HG03439 (cell line): ENCODE measurements at regions not wholly inside any gene's neighbourhood (a gene's known extent, or its start where the extent isn't known, plus 50 kb on each side); places are given as distances from the start of the nearest gene placed in this dataset.
"Not testable (repeated sequence)": the region's sequence is repeated elsewhere in the genome, so short reads cannot be mapped to it uniquely, and the experiment has no call there.

ENCODE experiments used
- ATAC-seq: cut with Tn5 transposase; IDR thresholded peaks from one replicate; pipeline ENCODE4 v1.9.1; 2021; ENCODE audit warnings: mild to moderate bottlenecking, moderate library complexity; ENCODE audit not compliant: unreplicated experiment

- no peak for ATAC-seq
Observed at GRCh38 chr3:6250167-6250566, 610.7 kb upstream of the GRM7 start.

- no peak for ATAC-seq
Observed at GRCh38 chr3:6251612-6252400, 609.1 kb upstream of the GRM7 start.

- ATAC-seq, result no peak
Observed at GRCh38 chr3:6254490-6254889, 606.4 kb upstream of the GRM7 start.

GRCh38 chr3:6255229-6255628, 605.7 kb upstream of the GRM7 start:
- no peak for ATAC-seq

- ATAC-seq, result no peak
Observed at GRCh38 chr3:6260551-6261191, 600.2 kb upstream of the GRM7 start.

- ATAC-seq, result no peak
Observed at GRCh38 chr3:6262010-6262409, 598.9 kb upstream of the GRM7 start.

- ATAC-seq, result no peak
Observed at GRCh38 chr3:6264036-6264435, 596.9 kb upstream of the GRM7 start.

- no peak for ATAC-seq
Observed at GRCh38 chr3:6264906-6265305, 596.0 kb upstream of the GRM7 start.

- ATAC-seq, result no peak
Observed at GRCh38 chr3:6266135-6266534, 594.8 kb upstream of the GRM7 start.

GRCh38 chr3:6273878-6274277, 587.0 kb upstream of the GRM7 start:
- no peak for ATAC-seq

GRCh38 chr3:6281662-6282061, 579.3 kb upstream of the GRM7 start:
- ATAC-seq, result no peak

GRCh38 chr3:6282918-6283317, 578.0 kb upstream of the GRM7 start:
- ATAC-seq, result no peak

- no peak for ATAC-seq
Observed at GRCh38 chr3:6287088-6287875, 573.6 kb upstream of the GRM7 start.

- no peak for ATAC-seq
Observed at GRCh38 chr3:6301626-6302025, 559.3 kb upstream of the GRM7 start.

GRCh38 chr3:6315906-6316305, 545.0 kb upstream of the GRM7 start:
- no peak for ATAC-seq

- no peak for ATAC-seq
Observed at GRCh38 chr3:6321999-6322398, 538.9 kb upstream of the GRM7 start.

- ATAC-seq, result no peak
Observed at GRCh38 chr3:6326771-6327170, 534.1 kb upstream of the GRM7 start.

GRCh38 chr3:6340980-6341325, 520.0 kb upstream of the GRM7 start:
- ATAC-seq, result not testable (repeated sequence)

- no peak for ATAC-seq
Observed at GRCh38 chr3:6351752-6352151, 509.2 kb upstream of the GRM7 start.

GRCh38 chr3:6354653-6355052, 506.3 kb upstream of the GRM7 start:
- ATAC-seq, result no peak

GRCh38 chr3:6362406-6362805, 498.5 kb upstream of the GRM7 start:
- ATAC-seq, result no peak

GRCh38 chr3:6367171-6367570, 493.7 kb upstream of the GRM7 start:
- no peak for ATAC-seq
